Activated naive CD4-positive, alpha-beta T cell treated with anti-CD3 and anti-CD28 coated beads, Interleukin-2, amount 50 U/mL, for 72 hours (primary cell): ENCODE measurements at regions not wholly inside any gene's neighbourhood (a gene's known extent, or its start where the extent isn't known, plus 50 kb on each side); places are given as distances from the start of the nearest gene placed in this dataset.

Source experiments
- ATAC-seq, 2 donors: fragments of 150-1000 bp; cut with Tn5 transposase; 2 replicates each; pipeline ENCODE4 v1.10.0; 2021; ENCODE audit warnings: mild to moderate bottlenecking in 2 of 2, moderate library complexity in 2 of 2
- DNase-seq, 2 donors: peaks; one replicate each; pipeline ENCODE4 v3.0.0; 2021 to 2022; ENCODE audit warnings: low spot score in 2 of 2
- H3K27ac Mint-ChIP-seq, 2 donors: one replicate each; pipeline ENCODE4 v1.8.0; 2022; ENCODE audit warnings: mild to moderate bottlenecking in 2 of 2, mixed read lengths in 2 of 2
- H3K36me3 Mint-ChIP-seq, 2 donors: one replicate each; pipeline ENCODE4 v1.8.0; 2022; ENCODE audit warnings: mixed read lengths in 2 of 2
- H3K9me3 Mint-ChIP-seq, 2 donors: one replicate each; pipeline ENCODE4 v1.8.0; 2022; ENCODE audit warnings: mixed read lengths in 2 of 2

GRCh38 chrX:6693051-6693450 lies 158.1 kb upstream of the VCX3A start:
- ATAC-seq: no peak
- Mint-ChIP-seq H3K36me3 (no peaks in the 10 kb centered on the region), H3K27ac (no peak overlapping the region), H3K9me3 (no peaks in the 10 kb centered on the region)
- no peak for DNase-seq

GRCh38 chrX:6685489-6685888 lies 150.6 kb upstream of the VCX3A start:
- DNase-seq (no peak), ATAC-seq (no peak)
- no peak overlapping the region for H3K27ac Mint-ChIP-seq
- H3K36me3 Mint-ChIP-seq: no peaks in the 10 kb centered on the region
- no peaks in the 10 kb centered on the region for H3K9me3 Mint-ChIP-seq

GRCh38 chrX:6683353-6683752 lies 148.4 kb upstream of the VCX3A start:
- no peak for DNase-seq
- ATAC-seq: no peak
- H3K9me3 Mint-ChIP-seq: no peaks in the 10 kb centered on the region
- no peaks in the 10 kb centered on the region for H3K36me3 Mint-ChIP-seq
- no peak overlapping the region for H3K27ac Mint-ChIP-seq

- Mint-ChIP-seq H3K9me3 (no peaks in the 10 kb centered on the region), H3K36me3 (no peaks in the 10 kb centered on the region), H3K27ac (no peak overlapping the region)
- no peak for DNase-seq
- no peak for ATAC-seq
Observed at GRCh38 chrX:6681521-6682145, 146.7 kb upstream of the VCX3A start.

- Mint-ChIP-seq H3K36me3 (no peaks in the 10 kb centered on the region), H3K9me3 (no peaks in the 10 kb centered on the region), H3K27ac (no peak overlapping the region)
- DNase-seq (no peak), ATAC-seq (no peak)
Observed at GRCh38 chrX:6679988-6680387, 145.1 kb upstream of the VCX3A start.

GRCh38 chrX:6679550-6679949 lies 144.6 kb upstream of the VCX3A start:
- Mint-ChIP-seq H3K27ac (no peak overlapping the region), H3K9me3 (no peaks in the 10 kb centered on the region), H3K36me3 (no peaks in the 10 kb centered on the region)
- ATAC-seq (no peak), DNase-seq (no peak)

- ATAC-seq (no peak), DNase-seq (no peak)
- Mint-ChIP-seq H3K36me3 (no peaks in the 10 kb centered on the region), H3K27ac (no peak overlapping the region), H3K9me3 (no peaks in the 10 kb centered on the region)
Observed at GRCh38 chrX:6678313-6678712, 143.4 kb upstream of the VCX3A start.

- H3K27ac Mint-ChIP-seq: no peak overlapping the region
- H3K9me3 Mint-ChIP-seq: no peaks in the 10 kb centered on the region
- H3K36me3 Mint-ChIP-seq: no peaks in the 10 kb centered on the region
- no peak for ATAC-seq
- DNase-seq: no peak
Observed at GRCh38 chrX:6674734-6675133, 139.8 kb upstream of the VCX3A start.

GRCh38 chrX:6667048-6667768 lies 132.3 kb upstream of the VCX3A start:
- DNase-seq: no peak
- no peaks in the 10 kb centered on the region for H3K9me3 Mint-ChIP-seq
- H3K36me3 Mint-ChIP-seq: no peaks in the 10 kb centered on the region
- no peak for ATAC-seq
- H3K27ac Mint-ChIP-seq: no peak overlapping the region

- no peaks in the 10 kb centered on the region for H3K36me3 Mint-ChIP-seq
- no peak for ATAC-seq
- no peaks in the 10 kb centered on the region for H3K9me3 Mint-ChIP-seq
- DNase-seq: no peak
- no peak overlapping the region for H3K27ac Mint-ChIP-seq
Observed at GRCh38 chrX:6666624-6667023, 131.7 kb upstream of the VCX3A start.

GRCh38 chrX:6661736-6662135 lies 126.8 kb upstream of the VCX3A start:
- peaks cover 0 to 8% of the 10 kb centered on the region in 2 donors for H3K9me3 Mint-ChIP-seq
- ATAC-seq (no peak), DNase-seq (no peak)
- H3K27ac Mint-ChIP-seq: no peak overlapping the region
- peaks cover 0 to 5% of the 10 kb centered on the region in 2 donors for H3K36me3 Mint-ChIP-seq

- no peak for ATAC-seq
- H3K36me3 Mint-ChIP-seq: peaks cover 0 to 5% of the 10 kb centered on the region in 2 donors
- H3K9me3 Mint-ChIP-seq: peaks cover 0 to 8% of the 10 kb centered on the region in 2 donors
- no peak for DNase-seq
- no peak overlapping the region for H3K27ac Mint-ChIP-seq
Observed at GRCh38 chrX:6660567-6661264, 125.8 kb upstream of the VCX3A start.

GRCh38 chrX:6645216-6645615 lies 110.3 kb upstream of the VCX3A start:
- Mint-ChIP-seq H3K9me3 (peaks cover 0 to 8% of the 10 kb centered on the region in 2 donors), H3K36me3 (no peaks in the 10 kb centered on the region), H3K27ac (no peak overlapping the region)
- DNase-seq (no peak), ATAC-seq (no peak)

GRCh38 chrX:6644411-6644810 lies 109.5 kb upstream of the VCX3A start:
- ATAC-seq (no peak), DNase-seq (peak in 1 of 2 donors; percentile 3)
- Mint-ChIP-seq H3K9me3 (peaks cover 0 to 8% of the 10 kb centered on the region in 2 donors), H3K27ac (no peak overlapping the region), H3K36me3 (no peaks in the 10 kb centered on the region)

- no peaks in the 10 kb centered on the region for H3K36me3 Mint-ChIP-seq
- ATAC-seq: no peak
- peaks cover 3 to 7% of the 10 kb centered on the region in 2 donors for H3K9me3 Mint-ChIP-seq
- no peak for DNase-seq
- H3K27ac Mint-ChIP-seq: no peak overlapping the region
Observed at GRCh38 chrX:6640727-6641126, 105.8 kb upstream of the VCX3A start.

GRCh38 chrX:6614506-6614905 lies 79.6 kb upstream of the VCX3A start:
- no peak overlapping the region for H3K27ac Mint-ChIP-seq
- H3K36me3 Mint-ChIP-seq: peaks cover 0 to 12% of the 10 kb centered on the region in 2 donors
- no peak for ATAC-seq
- H3K9me3 Mint-ChIP-seq: peaks cover 0 to 5% of the 10 kb centered on the region in 2 donors
- DNase-seq: no peak

- H3K27ac Mint-ChIP-seq: no peak overlapping the region
- no peak for DNase-seq
- no peak for ATAC-seq
- H3K9me3 Mint-ChIP-seq: peaks cover 0 to 3% of the 10 kb centered on the region in 2 donors
- no peaks in the 10 kb centered on the region for H3K36me3 Mint-ChIP-seq
Observed at GRCh38 chrX:6599230-6599860, 64.4 kb upstream of the VCX3A start.
